ENCODE measurements at regions not wholly inside any gene's neighbourhood (a gene's known extent, or its start where the extent isn't known, plus 50 kb on each side); places are given as distances from the start of the nearest gene placed in this dataset.

- TF ChIP-seq NR2C2 (IDR thresholded peaks at IDR 0.05; ENCODE audit: borderline replicate concordance, control insufficient read depth, insufficient read length, low read depth), result no peak
- TF ChIP-seq CREM (IDR thresholded peaks at IDR 0.05; ENCODE audit: low read depth), result no peak
- TF ChIP-seq TCF3 (IDR thresholded peaks at IDR 0.05; ENCODE audit: borderline replicate concordance, insufficient read depth, low read depth, low read length), result no peak
Observed at GRCh38 chr20:48076747-48077146, 291.5 kb upstream of the SULF2 start (continued).

- Histone ChIP-seq H3K9me3 (replicated peaks; ENCODE audit: control insufficient read depth, insufficient read depth, low read length) (no peaks in the 10 kb centered on the region), H3K4me3 (no peak overlapping the region), H3K27ac (ENCODE audit: control insufficient read depth, insufficient read depth) (no peak overlapping the region), H3K4me2 (ENCODE audit: control insufficient read depth, insufficient read depth) (no peak overlapping the region), H4K20me1 (ENCODE audit: control insufficient read depth, insufficient read depth) (no peaks in the 10 kb centered on the region), H3K27me3 (replicated peaks in 1 of 2; ENCODE audit: control insufficient read depth in 2 of 2, insufficient read depth in 2 of 2, low read length in 1 of 2) (no peaks in the 10 kb centered on the region), H3K4me1 (ENCODE audit: control insufficient read depth, insufficient read depth, low read length) (no peaks in the 10 kb centered on the region), H3K9ac (ENCODE audit: control insufficient read depth, insufficient read depth, low read length) (no peak overlapping the region), H3K79me2 (ENCODE audit: control insufficient read depth, insufficient read depth, low read length) (no peaks in the 10 kb centered on the region), H2AFZ (ENCODE audit: control insufficient read depth, low read depth, low read length) (no peak overlapping the region), H3K36me3 (ENCODE audit: control insufficient read depth in 2 of 2, insufficient read depth in 2 of 2, low read length in 1 of 2) (no peaks in the 10 kb centered on the region)
- ChIA-PET CTCF (no interaction called here), SMC1A (ENCODE audit: uncharacterized antibody, unreplicated experiment) (no interaction called here), RAD21 (ENCODE audit: unreplicated experiment) (no interaction called here), POLR2A (no interaction called here)
- TF ChIP-seq SREBF1 (IDR thresholded peaks at IDR 0.05; ENCODE audit: low read length) (no peak), E2F8 (IDR thresholded peaks at IDR 0.05; ENCODE audit: low read depth, partially characterized antibody) (no peak), EZH2 (IDR thresholded peaks at IDR 0.05; ENCODE audit: borderline replicate concordance, control insufficient read depth, low read depth, low read length) (no peak), DPF2 (IDR thresholded peaks at IDR 0.05) (no peak), CTCF (IDR thresholded peaks at IDR 0.05 in 2 of 3, conservative IDR thresholded peaks at IDR 0.05 in 1 of 3; ENCODE audit: control insufficient read depth in 2 of 3, extremely low read depth in 1 of 3, insufficient read depth in 1 of 3, low read depth in 3 of 3, low read length in 3 of 3) (no peak)
- DNase-seq (ENCODE audit: low read depth, low spot score) (no peak), ATAC-seq (no peak), FAIRE-seq (no peak)
- intact Hi-C loops (cut with micrococcal nuclease; ENCODE audit: unreplicated experiment), result no loop called here
- 60% methylated on average over 11 of the region's 11 CpGs for WGBS (ENCODE audit: insufficient coverage, insufficient replicate concordance, low lambda C conversion rate, missing lambda C conversion rate)
- in situ Hi-C loops (cut with MboI), result no loop called here
- BruUV-seq (replicated peaks), result no TSS peak
Observed at GRCh38 chr20:48076247-48076646, 291.0 kb upstream of the SULF2 start.
